ENCODE measurements at regions not wholly inside any gene's neighbourhood (a gene's known extent, or its start where the extent isn't known, plus 50 kb on each side); places are given as distances from the start of the nearest gene placed in this dataset.
A peak's percentile ranks its signal among the peaks of the same experiment; 100 is the strongest.

- no peaks in the 10 kb centered on the region for H3K9me1 ChIP-seq (ENCODE audit: control insufficient read depth, insufficient read depth, low read length)
- DNase-seq (ENCODE audit: extremely low read depth in 1 of 4, low spot score in 3 of 4) (no peak), FAIRE-seq (no peak), ATAC-seq (peak; percentile 11; the same call in 2 of the 3 replicates)
- peaks cover 12 to 25% of the 10 kb centered on the region in 2 experiments; a peak in 4 of 5 replicates for H3K4me1 ChIP-seq (replicated peaks in 1 of 2; ENCODE audit: control insufficient read depth in 2 of 2, insufficient read depth in 2 of 2, low read length in 2 of 2)
- H4K20me1 ChIP-seq (replicated peaks; ENCODE audit: control insufficient read depth, insufficient read depth, low read length), result 0 out of 2 replicates have a peak, but pooled peaks cover under 1% of the 10 kb centered on the region
- ChIA-PET CTCF (ENCODE audit: low intra/inter-chr PET ratio) (interaction anchor here (0.6 to 3.4 kb wide), 3 partner anchors 241 to 269 kb away, joined by 3 to 19 read pairs (median 3); no protein-coding TSS in a partner anchor), POLR2A (interaction anchor here (0.6 to 0.7 kb wide), 2 partner anchors 73 to 164 kb away, joined by 3 read pairs; no protein-coding TSS in a partner anchor)
- H3K4me2 ChIP-seq (ENCODE audit: insufficient read depth, low read length), result no peak overlapping the region
- peaks cover 11 to 47% of the 10 kb centered on the region in 2 experiments for H3K27me3 ChIP-seq (ENCODE audit: control insufficient read depth in 2 of 2, insufficient read depth in 2 of 2, low read length in 2 of 2)
- H3K9me3 ChIP-seq (replicated peaks; ENCODE audit: control insufficient read depth, insufficient read depth, low read depth, low read length), result no peaks in the 10 kb centered on the region
- H3K27ac ChIP-seq (ENCODE audit: extremely low read depth, low read depth, low read length), result no peak overlapping the region
- H3K79me2 ChIP-seq (ENCODE audit: control insufficient read depth, insufficient read depth, low read length), result no peaks in the 10 kb centered on the region
- H2AFZ ChIP-seq (ENCODE audit: low read depth, low read length), result no peak overlapping the region
- no TSS peak for BruUV-seq (replicated peaks)
- H3K36me3 ChIP-seq (ENCODE audit: control insufficient read depth, insufficient read depth, low read length), result no peaks in the 10 kb centered on the region
- in situ Hi-C loops (cut with MboI) (loop anchor here (5.0 kb wide), 1 partner anchor 244 kb away; no protein-coding TSS in a partner anchor), intact Hi-C loops (cut with micrococcal nuclease) (loop anchor here (1.0 kb wide), 1 partner anchor 240 kb away; no protein-coding TSS in a partner anchor)
- peak; percentile 69 for TF ChIP-seq MEIS2 (IDR thresholded peaks at IDR 0.05; ENCODE audit: partially characterized antibody)
- TF ChIP-seq RCOR1 (IDR thresholded peaks at IDR 0.05; ENCODE audit: borderline replicate concordance in 1 of 2, low read depth in 2 of 2, low read length in 2 of 2), result peak in 1 of 2 experiments; percentile 74; a peak in 2 of 4 replicates
- TF ChIP-seq ZBTB26 (CRISPR knock-in tag; IDR thresholded peaks at IDR 0.05), result no peak
- TF ChIP-seq MLX (CRISPR knock-in tag; conservative IDR thresholded peaks at IDR 0.05), result no peak
- peak; percentile 34 to 40; a peak in 2 of 4 replicates for TF ChIP-seq KDM1A (IDR thresholded peaks at IDR 0.05)
- no peak overlapping the region; a peak in 1 of 4 replicates for H3K9ac ChIP-seq (ENCODE audit: insufficient read depth in 1 of 2, low read depth in 2 of 2, low read length in 2 of 2)
- WGBS (ENCODE audit: insufficient coverage, low coverage, missing lambda C conversion rate), result 3% methylated on average over 6 of the region's 6 CpGs
- H3K4me3 ChIP-seq, result no peak overlapping the region
These were observed 185.6 kb upstream of the TNRC6C start for GRCh38 chr17:77772899-77773358.
